WERI-Rb-1 (cell line): ENCODE measurements at regions not wholly inside any gene's neighbourhood (a gene's known extent, or its start where the extent isn't known, plus 50 kb on each side); places are given as distances from the start of the nearest gene placed in this dataset.

Experiments
- DNase-seq: peaks from one replicate; pipeline ENCODE4 v3.0.0-alpha.2; 2020
- H3K27ac ChIP-seq: fragments of 250-450 bp; sonication (Bioruptor Pico); 2 replicates; pipeline ENCODE4 v1.5.1; 2020; ENCODE audit warnings: mild to moderate bottlenecking, moderate library complexity
- H3K27me3 ChIP-seq: fragments of 250-450 bp; sonication (Bioruptor Pico); 2 replicates; pipeline ENCODE4 v1.5.1; 2021; ENCODE audit warnings: mild to moderate bottlenecking, low read depth, moderate library complexity; ENCODE audit not compliant: insufficient read depth, severe bottlenecking
- H3K36me3 ChIP-seq: fragments of 250-450 bp; sonication (Bioruptor Pico); 2 replicates; pipeline ENCODE4 v1.5.1; 2020; ENCODE audit warnings: mild to moderate bottlenecking, moderate library complexity
- H3K4me3 ChIP-seq: 2 replicates; pipeline ENCODE4 v1.5.1; 2011; ENCODE audit warnings: low read depth, mild to moderate bottlenecking, control low read depth, low read length
- H3K9me3 ChIP-seq: fragments of 250-450 bp; sonication (Bioruptor Pico); 2 replicates; pipeline ENCODE4 v1.5.1; 2021; ENCODE audit warnings: mild to moderate bottlenecking, moderate library complexity; ENCODE audit not compliant: severe bottlenecking
- TF ChIP-seq, protein P1 (sequence below): IDR thresholded peaks from 2 replicates; pipeline ENCODE4 v1.5.1; 2011; ENCODE audit warnings: low read depth, mild to moderate bottlenecking, control low read depth, inconsistent platforms, low read length

GRCh38 chr5:143677403-143677802 is 134.6 kb upstream of the HMHB1 start:
- Histone ChIP-seq H3K27ac (no peak overlapping the region), H3K27me3 (no peaks in the 10 kb centered on the region), H3K36me3 (no peaks in the 10 kb centered on the region), H3K9me3 (no peaks in the 10 kb centered on the region), H3K4me3 (no peak overlapping the region)
- no peak for DNase-seq
- TF ChIP-seq, protein P1, sequence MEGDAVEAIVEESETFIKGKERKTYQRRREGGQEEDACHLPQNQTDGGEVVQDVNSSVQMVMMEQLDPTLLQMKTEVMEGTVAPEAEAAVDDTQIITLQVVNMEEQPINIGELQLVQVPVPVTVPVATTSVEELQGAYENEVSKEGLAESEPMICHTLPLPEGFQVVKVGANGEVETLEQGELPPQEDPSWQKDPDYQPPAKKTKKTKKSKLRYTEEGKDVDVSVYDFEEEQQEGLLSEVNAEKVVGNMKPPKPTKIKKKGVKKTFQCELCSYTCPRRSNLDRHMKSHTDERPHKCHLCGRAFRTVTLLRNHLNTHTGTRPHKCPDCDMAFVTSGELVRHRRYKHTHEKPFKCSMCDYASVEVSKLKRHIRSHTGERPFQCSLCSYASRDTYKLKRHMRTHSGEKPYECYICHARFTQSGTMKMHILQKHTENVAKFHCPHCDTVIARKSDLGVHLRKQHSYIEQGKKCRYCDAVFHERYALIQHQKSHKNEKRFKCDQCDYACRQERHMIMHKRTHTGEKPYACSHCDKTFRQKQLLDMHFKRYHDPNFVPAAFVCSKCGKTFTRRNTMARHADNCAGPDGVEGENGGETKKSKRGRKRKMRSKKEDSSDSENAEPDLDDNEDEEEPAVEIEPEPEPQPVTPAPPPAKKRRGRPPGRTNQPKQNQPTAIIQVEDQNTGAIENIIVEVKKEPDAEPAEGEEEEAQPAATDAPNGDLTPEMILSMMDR: no peak

- H3K27me3 ChIP-seq: no peaks in the 10 kb centered on the region
- no peaks in the 10 kb centered on the region for H3K36me3 ChIP-seq
- no peak overlapping the region for H3K4me3 ChIP-seq
- TF ChIP-seq, protein P1: no peak
- H3K27ac ChIP-seq: no peak overlapping the region
- H3K9me3 ChIP-seq: no peaks in the 10 kb centered on the region
- DNase-seq: no peak
Observed at GRCh38 chr5:143676802-143677201, 135.2 kb upstream of the HMHB1 start.

DNA sequence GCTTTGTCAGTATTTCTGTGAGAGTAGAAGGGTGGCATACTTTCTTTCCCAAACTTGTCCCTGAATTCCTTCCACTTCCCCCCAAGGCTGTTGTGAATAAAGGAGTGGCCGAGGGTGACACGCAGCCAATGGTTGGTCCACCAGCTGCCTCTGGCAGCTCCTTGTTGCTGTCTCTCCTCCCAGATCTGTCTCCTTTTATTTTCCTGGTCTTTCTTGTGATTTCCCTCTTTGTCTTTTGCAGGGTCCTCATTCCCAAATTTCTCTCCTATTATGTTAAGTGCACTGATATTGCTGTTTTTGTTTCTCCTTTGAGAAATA is 137.5 kb upstream of the HMHB1 start:
- no peak for DNase-seq
- Histone ChIP-seq H3K36me3 (no peaks in the 10 kb centered on the region), H3K27ac (no peak overlapping the region), H3K9me3 (no peaks in the 10 kb centered on the region), H3K4me3 (no peak overlapping the region), H3K27me3 (no peaks in the 10 kb centered on the region)
- TF ChIP-seq, protein P1: no peak

DNA sequence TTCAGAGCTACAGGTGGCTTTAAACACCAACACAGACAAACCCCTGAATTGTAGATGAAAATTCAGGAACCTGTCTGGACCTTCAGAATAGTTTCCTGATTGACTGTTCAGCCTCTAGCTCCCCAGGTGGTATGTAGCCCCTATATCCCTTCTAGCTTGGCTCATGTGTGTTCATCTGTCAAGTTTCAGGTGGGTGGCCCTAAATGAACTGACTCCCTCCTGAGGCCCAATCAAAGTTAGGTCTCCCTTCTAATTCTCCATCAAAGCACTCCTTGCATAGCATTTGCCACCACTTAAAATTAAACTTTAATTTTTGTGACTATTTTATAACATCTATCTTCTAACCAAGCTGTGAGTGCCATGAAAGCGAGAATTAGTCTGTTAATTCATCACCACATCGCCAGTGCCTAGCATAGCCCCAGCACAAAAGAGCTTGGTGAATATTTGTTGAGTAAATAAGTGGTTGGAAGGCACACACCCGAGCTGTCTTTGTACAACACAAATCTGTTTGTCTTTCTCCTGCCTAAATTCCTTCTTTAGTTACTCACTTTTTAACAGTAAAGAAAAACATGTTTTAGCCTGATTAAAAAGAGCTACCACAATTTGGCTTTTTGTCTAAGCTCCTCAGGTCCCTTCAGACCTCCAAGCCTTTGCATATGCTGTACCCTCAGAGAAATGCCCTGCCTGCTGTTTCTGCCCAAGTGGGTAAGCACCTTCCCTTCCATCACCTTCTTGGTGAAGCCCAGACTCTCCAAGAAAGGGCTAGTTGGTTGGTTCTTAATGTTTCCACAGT is 138.1 kb upstream of the HMHB1 start:
- TF ChIP-seq, protein P1: no peak
- H3K27ac ChIP-seq: no peak overlapping the region
- H3K4me3 ChIP-seq: no peak overlapping the region
- no peaks in the 10 kb centered on the region for H3K36me3 ChIP-seq
- H3K9me3 ChIP-seq: no peaks in the 10 kb centered on the region
- H3K27me3 ChIP-seq: no peaks in the 10 kb centered on the region
- DNase-seq: no peak

GRCh38 chr5:143672806-143673205 is 139.2 kb upstream of the HMHB1 start:
- H3K9me3 ChIP-seq: no peaks in the 10 kb centered on the region
- no peaks in the 10 kb centered on the region for H3K36me3 ChIP-seq
- no peaks in the 10 kb centered on the region for H3K27me3 ChIP-seq
- no peak for DNase-seq
- H3K4me3 ChIP-seq: no peak overlapping the region
- TF ChIP-seq, protein P1: no peak
- no peak overlapping the region for H3K27ac ChIP-seq
